Panc1 (cell line): ENCODE measurements at regions not wholly inside any gene's neighbourhood (a gene's known extent, or its start where the extent isn't known, plus 50 kb on each side); places are given as distances from the start of the nearest gene placed in this dataset.

Experiments
- ATAC-seq: fragments of 200-7000 bp; cut with Tn5 transposase; 2 replicates; pipeline ENCODE4 v1.9.1; 2020; ENCODE audit warnings: mild to moderate bottlenecking, moderate library complexity
- BruUV-seq: library from RNA; stranded (reverse); fragments of 400-500 nt; replicated peaks from 2 replicates; lab custom pipeline; 2021; lab: Mats Ljungman, UMichigan
- CTCF ChIA-PET: fragments of 300-600 bp; sonication (Branson Sonifier 250); formaldehyde crosslinking; loops from one replicate; lab custom pipeline; 2022; ENCODE audit warnings: antibody characterized with exemption; lab: Charles Lee
- POLR2A ChIA-PET: fragments of 300-600 bp; sonication (Branson Sonifier 250); formaldehyde crosslinking; loops from one replicate; lab custom pipeline; 2022; ENCODE audit warnings: antibody characterized with exemption; lab: Charles Lee
- DNase-seq: peaks from one replicate; pipeline ENCODE4 v3.0.0-alpha.2; 2010; ENCODE audit warnings: low read depth, low spot score
- H3K27ac ChIP-seq: 2 replicates; pipeline ENCODE4 v1.5.1; 2011; ENCODE audit warnings: mild to moderate bottlenecking, low read length, inconsistent platforms
- H3K27me3 ChIP-seq: fragments of 200-500 bp; sonication (Bioruptor generic); 2 replicates; pipeline ENCODE4 v1.6.0; 2014; ENCODE audit warnings: low read length, inconsistent platforms; ENCODE audit not compliant: control insufficient read depth, insufficient read depth
- H3K36me3 ChIP-seq: fragments of 200-500 bp; sonication (Bioruptor generic); 2 replicates; pipeline ENCODE4 v1.5.1; 2014; ENCODE audit warnings: inconsistent platforms, mild to moderate bottlenecking, low read length, moderate library complexity; ENCODE audit not compliant: control insufficient read depth, insufficient read depth
- H3K4me1 ChIP-seq: 2 replicates; pipeline ENCODE4 v1.5.1; 2011; ENCODE audit warnings: inconsistent platforms, mild to moderate bottlenecking, low read length, moderate library complexity; ENCODE audit not compliant: control insufficient read depth, insufficient read depth
- H3K4me3 ChIP-seq, 2 experiments: 2 replicates each; pipeline ENCODE4 v1.5.1; 2011 to 2012; ENCODE audit warnings: low read depth in 2 of 2, low read length in 2 of 2, mild to moderate bottlenecking in 2 of 2, inconsistent platforms in 1 of 2, moderate library complexity in 1 of 2
- H3K9me3 ChIP-seq: fragments of 200-500 bp; sonication (Bioruptor generic); 2 replicates; pipeline ENCODE4 v1.5.1; 2014; ENCODE audit warnings: low read depth, mild to moderate bottlenecking, inconsistent platforms, low read length, moderate library complexity; ENCODE audit not compliant: control insufficient read depth, insufficient read depth
- POLR2AphosphoS5 ChIP-seq: IDR thresholded peaks from 2 replicates; pipeline ENCODE4 v1.6.1; 2012; ENCODE audit warnings: mild to moderate bottlenecking, low read depth, low read length, moderate library complexity
- SIN3A ChIP-seq: IDR thresholded peaks from 2 replicates; pipeline ENCODE4 v1.6.1; 2012; ENCODE audit warnings: low read depth, mild to moderate bottlenecking, low read length, moderate library complexity, borderline replicate concordance; ENCODE audit not compliant: insufficient read depth
- TCF7L2 ChIP-seq: IDR thresholded peaks from 2 replicates; pipeline ENCODE4 v1.6.1; 2011; ENCODE audit warnings: mild to moderate bottlenecking, low read depth, low read length, inconsistent platforms
- in situ Hi-C: cut with HindIII; loops from 2 replicates; pipeline ENCODE4 v1.10.0; 2016; ENCODE audit warnings: low sequenced_read_pairs, low pct_unique_long_range_greater_than_20kb
- intact Hi-C: fragments of 100-400 bp; cut with micrococcal nuclease; formaldehyde crosslinking; loops from one replicate; pipeline ENCODE4 v1.10.0; 2022; ENCODE audit not compliant: unreplicated experiment
- TF ChIP-seq, protein P1 (sequence below): fragments of 450-650 bp; IDR thresholded peaks from 2 replicates; pipeline ENCODE4 v1.5.1; 2017; ENCODE audit warnings: mild to moderate bottlenecking
- TF ChIP-seq, protein P2 (sequence below), 2 experiments: IDR thresholded peaks; 2 replicates each; pipeline ENCODE4 v1.6.1; 2011 to 2012; ENCODE audit warnings: low read depth in 2 of 2, control low read depth in 1 of 2, low read length in 1 of 2, mild to moderate bottlenecking in 1 of 2, moderate library complexity in 1 of 2; ENCODE audit not compliant: insufficient read depth in 1 of 2

DNA sequence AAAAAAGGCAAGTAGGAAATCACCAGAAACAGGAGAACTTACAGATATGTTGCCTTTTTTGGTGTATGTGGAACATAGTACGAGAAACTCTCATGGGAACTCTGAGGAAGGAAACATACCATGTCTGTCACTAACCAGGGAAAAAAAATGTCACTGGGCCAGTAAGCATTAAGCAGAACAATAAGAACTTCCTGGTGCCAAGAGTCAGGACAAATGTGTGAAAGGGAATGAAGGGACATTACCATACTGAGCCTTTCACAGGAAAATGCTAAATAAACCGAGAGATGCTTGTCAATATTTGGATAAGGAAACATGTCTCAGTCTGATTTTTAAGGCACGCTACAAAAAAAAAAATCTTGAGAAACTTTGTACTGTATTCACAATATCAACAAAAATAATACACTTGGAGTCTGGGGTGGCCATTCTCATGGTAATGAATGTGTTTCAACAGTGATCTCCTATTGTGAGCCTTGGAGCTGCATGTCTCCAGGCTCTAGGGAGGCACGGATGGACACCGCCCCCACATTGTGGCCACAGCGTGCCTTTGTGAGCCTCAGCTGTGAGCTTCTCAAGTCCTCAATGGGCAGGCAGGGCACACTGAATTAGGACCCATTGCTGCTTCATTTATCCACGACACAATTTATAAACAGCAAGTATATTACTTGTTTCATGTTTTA is 113.0 kb upstream of the ARGLU1 start:
- no peaks in the 10 kb centered on the region for H3K4me1 ChIP-seq
- DNase-seq (no peak), ATAC-seq (no peak)
- H3K9me3 ChIP-seq, result no peaks in the 10 kb centered on the region
- no peak overlapping the region for H3K27ac ChIP-seq
- POLR2A ChIA-PET, result no interaction called here
- no peaks in the 10 kb centered on the region for H3K36me3 ChIP-seq
- H3K27me3 ChIP-seq, result no peaks in the 10 kb centered on the region
- BruUV-seq, result no TSS peak
- CTCF ChIA-PET, result no interaction called here
- intact Hi-C loops, result no loop called here
- in situ Hi-C loops, result no loop called here
- no peak for TF ChIP-seq SIN3A
- TF ChIP-seq, protein P1, sequence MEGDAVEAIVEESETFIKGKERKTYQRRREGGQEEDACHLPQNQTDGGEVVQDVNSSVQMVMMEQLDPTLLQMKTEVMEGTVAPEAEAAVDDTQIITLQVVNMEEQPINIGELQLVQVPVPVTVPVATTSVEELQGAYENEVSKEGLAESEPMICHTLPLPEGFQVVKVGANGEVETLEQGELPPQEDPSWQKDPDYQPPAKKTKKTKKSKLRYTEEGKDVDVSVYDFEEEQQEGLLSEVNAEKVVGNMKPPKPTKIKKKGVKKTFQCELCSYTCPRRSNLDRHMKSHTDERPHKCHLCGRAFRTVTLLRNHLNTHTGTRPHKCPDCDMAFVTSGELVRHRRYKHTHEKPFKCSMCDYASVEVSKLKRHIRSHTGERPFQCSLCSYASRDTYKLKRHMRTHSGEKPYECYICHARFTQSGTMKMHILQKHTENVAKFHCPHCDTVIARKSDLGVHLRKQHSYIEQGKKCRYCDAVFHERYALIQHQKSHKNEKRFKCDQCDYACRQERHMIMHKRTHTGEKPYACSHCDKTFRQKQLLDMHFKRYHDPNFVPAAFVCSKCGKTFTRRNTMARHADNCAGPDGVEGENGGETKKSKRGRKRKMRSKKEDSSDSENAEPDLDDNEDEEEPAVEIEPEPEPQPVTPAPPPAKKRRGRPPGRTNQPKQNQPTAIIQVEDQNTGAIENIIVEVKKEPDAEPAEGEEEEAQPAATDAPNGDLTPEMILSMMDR, result no peak
- no peak for TF ChIP-seq TCF7L2
- TF ChIP-seq, protein P2, sequence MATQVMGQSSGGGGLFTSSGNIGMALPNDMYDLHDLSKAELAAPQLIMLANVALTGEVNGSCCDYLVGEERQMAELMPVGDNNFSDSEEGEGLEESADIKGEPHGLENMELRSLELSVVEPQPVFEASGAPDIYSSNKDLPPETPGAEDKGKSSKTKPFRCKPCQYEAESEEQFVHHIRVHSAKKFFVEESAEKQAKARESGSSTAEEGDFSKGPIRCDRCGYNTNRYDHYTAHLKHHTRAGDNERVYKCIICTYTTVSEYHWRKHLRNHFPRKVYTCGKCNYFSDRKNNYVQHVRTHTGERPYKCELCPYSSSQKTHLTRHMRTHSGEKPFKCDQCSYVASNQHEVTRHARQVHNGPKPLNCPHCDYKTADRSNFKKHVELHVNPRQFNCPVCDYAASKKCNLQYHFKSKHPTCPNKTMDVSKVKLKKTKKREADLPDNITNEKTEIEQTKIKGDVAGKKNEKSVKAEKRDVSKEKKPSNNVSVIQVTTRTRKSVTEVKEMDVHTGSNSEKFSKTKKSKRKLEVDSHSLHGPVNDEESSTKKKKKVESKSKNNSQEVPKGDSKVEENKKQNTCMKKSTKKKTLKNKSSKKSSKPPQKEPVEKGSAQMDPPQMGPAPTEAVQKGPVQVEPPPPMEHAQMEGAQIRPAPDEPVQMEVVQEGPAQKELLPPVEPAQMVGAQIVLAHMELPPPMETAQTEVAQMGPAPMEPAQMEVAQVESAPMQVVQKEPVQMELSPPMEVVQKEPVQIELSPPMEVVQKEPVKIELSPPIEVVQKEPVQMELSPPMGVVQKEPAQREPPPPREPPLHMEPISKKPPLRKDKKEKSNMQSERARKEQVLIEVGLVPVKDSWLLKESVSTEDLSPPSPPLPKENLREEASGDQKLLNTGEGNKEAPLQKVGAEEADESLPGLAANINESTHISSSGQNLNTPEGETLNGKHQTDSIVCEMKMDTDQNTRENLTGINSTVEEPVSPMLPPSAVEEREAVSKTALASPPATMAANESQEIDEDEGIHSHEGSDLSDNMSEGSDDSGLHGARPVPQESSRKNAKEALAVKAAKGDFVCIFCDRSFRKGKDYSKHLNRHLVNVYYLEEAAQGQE (IDR thresholded peaks at IDR 0.05; ENCODE audit: insufficient read depth in 1 of 2, low read depth in 2 of 2, low read length in 1 of 2), result no peak
- no peak for TF ChIP-seq POLR2AphosphoS5
- no peak overlapping the region for H3K4me3 ChIP-seq

DNA sequence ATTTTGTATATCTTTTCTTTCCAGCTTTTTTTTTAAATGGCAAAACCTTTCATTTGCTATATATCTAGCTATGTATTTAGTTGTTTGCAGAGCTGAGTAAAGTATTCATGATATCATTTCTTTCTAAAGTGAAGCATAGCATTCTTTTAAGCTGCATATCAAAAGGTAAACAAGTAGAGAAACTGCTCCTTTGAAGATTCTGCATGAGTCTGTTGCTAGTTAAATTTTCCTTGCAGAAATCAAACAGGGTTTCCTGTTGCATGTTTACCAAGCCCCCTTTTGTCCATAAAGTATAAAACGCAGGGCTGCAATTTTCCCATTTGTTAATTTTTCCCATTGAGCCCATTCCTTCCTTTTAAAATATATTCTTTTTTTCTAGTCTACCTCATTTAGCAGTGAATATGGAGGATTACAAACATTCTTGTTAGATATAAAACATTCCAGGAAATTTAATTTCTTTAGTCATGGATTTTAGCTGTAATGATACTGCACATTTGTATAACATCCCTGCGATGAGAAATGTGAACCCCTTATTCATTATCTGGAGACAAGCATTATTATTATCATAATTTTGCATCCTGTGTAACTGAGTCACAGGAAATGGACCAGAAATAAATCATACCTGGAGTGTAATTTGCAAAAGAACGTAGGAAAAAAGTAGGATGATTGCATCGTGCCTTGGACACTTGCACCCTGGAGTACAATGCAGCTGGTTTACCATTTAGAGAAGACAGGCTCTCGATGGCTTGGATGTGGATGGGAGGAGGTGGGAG is 110.9 kb upstream of the ARGLU1 start:
- H3K4me3 ChIP-seq, result no peak overlapping the region
- no peaks in the 10 kb centered on the region for H3K9me3 ChIP-seq
- ChIA-PET CTCF (no interaction called here), POLR2A (no interaction called here)
- in situ Hi-C loops, result no loop called here
- no peaks in the 10 kb centered on the region for H3K4me1 ChIP-seq
- H3K27ac ChIP-seq, result no peak overlapping the region
- DNase-seq (no peak), ATAC-seq (no peak)
- TF ChIP-seq TCF7L2 (no peak), POLR2AphosphoS5 (no peak), SIN3A (no peak)
- TF ChIP-seq, protein P2 (IDR thresholded peaks at IDR 0.05; ENCODE audit: insufficient read depth in 1 of 2, low read depth in 2 of 2, low read length in 1 of 2), result no peak
- TF ChIP-seq, protein P1, result no peak
- intact Hi-C loops, result no loop called here
- no TSS peak for BruUV-seq
- H3K36me3 ChIP-seq, result no peaks in the 10 kb centered on the region
- no peaks in the 10 kb centered on the region for H3K27me3 ChIP-seq
